Activated CD4-positive, alpha-beta T cell treated with anti-CD3 and anti-CD28 coated beads for 48 hours (primary cell): ENCODE measurements at regions not wholly inside any gene's neighbourhood (a gene's known extent, or its start where the extent isn't known, plus 50 kb on each side); places are given as distances from the start of the nearest gene placed in this dataset.

ENCODE experiments used
- DNase-seq: peaks from one replicate; pipeline ENCODE4 v3.0.0-alpha.2; 2020

GRCh38 chr6:139844907-139845306, 470.5 kb upstream of the CITED2 start:
- DNase-seq: no peak

GRCh38 chr6:139841794-139842215, 467.4 kb upstream of the CITED2 start:
- no peak for DNase-seq

GRCh38 chr6:139839506-139840156, 465.2 kb upstream of the CITED2 start:
- DNase-seq: no peak

- no peak for DNase-seq
Measured at GRCh38 chr6:139834232-139834631, 459.8 kb upstream of the CITED2 start.

GRCh38 chr6:139833592-139833991, 459.1 kb upstream of the CITED2 start:
- no peak for DNase-seq

GRCh38 chr6:139832493-139833305, 458.3 kb upstream of the CITED2 start:
- DNase-seq: no peak

- no peak for DNase-seq
Measured at GRCh38 chr6:139829576-139829975, 455.1 kb upstream of the CITED2 start.

- no peak for DNase-seq
Measured at GRCh38 chr6:139828751-139829519, 454.5 kb upstream of the CITED2 start.

GRCh38 chr6:139825935-139826374, 451.5 kb upstream of the CITED2 start:
- DNase-seq: no peak

GRCh38 chr6:139824864-139825263, 450.4 kb upstream of the CITED2 start:
- DNase-seq: no peak

- DNase-seq: no peak
Measured at GRCh38 chr6:139823808-139824126, 449.3 kb upstream of the CITED2 start.

- no peak for DNase-seq
Measured at GRCh38 chr6:139823099-139823807, 448.8 kb upstream of the CITED2 start.

GRCh38 chr6:139821676-139822223, 447.3 kb upstream of the CITED2 start:
- no peak for DNase-seq

- no peak for DNase-seq
Measured at GRCh38 chr6:139820210-139820609, 445.8 kb upstream of the CITED2 start.

GRCh38 chr6:139819776-139820175, 445.3 kb upstream of the CITED2 start:
- DNase-seq: no peak

GRCh38 chr6:139812939-139813338, 438.5 kb upstream of the CITED2 start:
- DNase-seq: no peak

GRCh38 chr6:139801571-139802321, 427.3 kb upstream of the CITED2 start:
- no peak for DNase-seq

- DNase-seq: no peak
Measured at GRCh38 chr6:139800837-139801236, 426.4 kb upstream of the CITED2 start.

- no peak for DNase-seq
Measured at GRCh38 chr6:139790527-139790926, 416.1 kb upstream of the CITED2 start.

- no peak for DNase-seq
Measured at GRCh38 chr6:139784222-139784769, 409.8 kb upstream of the CITED2 start.

- DNase-seq: no peak
Measured at GRCh38 chr6:139779988-139780774, 405.7 kb upstream of the CITED2 start.
